A549 (cell line): ENCODE measurements at regions not wholly inside any gene's neighbourhood (a gene's known extent, or its start where the extent isn't known, plus 50 kb on each side); places are given as distances from the start of the nearest gene placed in this dataset.

Experiments
- ATAC-seq, 2 experiments: fragments of 200-7000 bp in 1 of 2; fragments of >200 bp in 1 of 2; cut with Nextera tagmentation in 1 of 2; cut with Tn5 transposase in 1 of 2; 3 replicates each; pipeline versions ENCODE4 v1.8.0 to v1.9.1; 2018 to 2020; ENCODE audit warnings: mild to moderate bottlenecking in 1 of 2, moderate library complexity in 1 of 2
- CTCF ChIA-PET: fragments of 300-600 bp; sonication (Branson Sonifier 250); formaldehyde crosslinking; extraction: SDS; loops from one replicate; lab custom pipeline; 2021; ENCODE audit warnings: antibody characterized with exemption, inconsistent platforms; lab: Yijun Ruan, JAX
- POLR2A ChIA-PET: fragments of 350-600 bp; formaldehyde crosslinking; extraction: SDS; loops from one replicate; lab custom pipeline; 2021; ENCODE audit warnings: antibody characterized with exemption, inconsistent platforms; lab: Yijun Ruan, JAX
- DNase-seq, 2 experiments: peaks; one replicate each; pipeline versions ENCODE4 v3.0.0 to v3.0.0-alpha.2; 2011 to 2016; ENCODE audit warnings: low read depth in 1 of 2, low spot score in 1 of 2
- FAIRE-seq: peaks from 2 replicates; lab custom pipeline; 2011; peaks lifted over from hg19 to GRCh38; lab: Jason Lieb, UNC
- H3K27ac ChIP-seq, 2 experiments: fragments of >200 bp; sonication (Bioruptor Twin); formaldehyde crosslinking; 3 replicates each; pipeline ENCODE4 v1.5.1; 2016 to 2017
- H3K4me1 ChIP-seq: fragments of >200 bp; sonication (Bioruptor Twin); formaldehyde crosslinking; 3 replicates; pipeline ENCODE4 v1.6.1; 2016
- H3K4me2 ChIP-seq: fragments of >200 bp; sonication (Bioruptor Twin); formaldehyde crosslinking; 3 replicates; pipeline ENCODE4 v1.6.1; 2016
- H3K4me3 ChIP-seq: fragments of >200 bp; sonication (Bioruptor Twin); formaldehyde crosslinking; 3 replicates; pipeline ENCODE4 v1.5.1; 2016
- H3K9me3 ChIP-seq: fragments of >200 bp; sonication (Bioruptor Twin); formaldehyde crosslinking; 3 replicates; pipeline ENCODE4 v1.6.1; 2016
- CEBPB ChIP-seq, 2 experiments: fragments of >200 bp in 1 of 2; sonication (Bioruptor Twin) in 1 of 2; formaldehyde crosslinking in 1 of 2; IDR thresholded peaks; 2 replicates each; pipeline ENCODE4 v1.6.1; 2012 to 2016
- CHD4 ChIP-seq: fragments of 200-600 bp; sonication (generic); IDR thresholded peaks from 2 replicates; pipeline ENCODE4 v1.6.1; 2016; ENCODE audit warnings: antibody characterized with exemption, mild to moderate bottlenecking, borderline replicate concordance
- EHMT2 ChIP-seq: fragments of 200-600 bp; sonication (generic); IDR thresholded peaks from 2 replicates; pipeline ENCODE4 v1.6.1; 2016; ENCODE audit warnings: antibody characterized with exemption, low read depth, mild to moderate bottlenecking, moderate library complexity
- EP300 ChIP-seq, 2 experiments: fragments of >200 bp; sonication (Bioruptor Twin); formaldehyde crosslinking; IDR thresholded peaks; 2 replicates in 1 of 2; 3 replicates in 1 of 2; pipeline ENCODE4 v1.6.1; 2016 to 2017
- FOXS1 ChIP-seq: fragments of 250-450 bp; sonication (Bioruptor Pico); IDR thresholded peaks from 2 replicates; pipeline ENCODE4 v1.5.0; 2020; ENCODE audit warnings: mild to moderate bottlenecking, moderate library complexity
- GATA3 ChIP-seq: IDR thresholded peaks from 2 replicates; pipeline ENCODE4 v1.6.1; 2012; ENCODE audit warnings: borderline replicate concordance
- HEYL ChIP-seq: fragments of 250-450 bp; sonication (Bioruptor Pico); IDR thresholded peaks from 2 replicates; pipeline ENCODE4 v1.8.0; 2021; ENCODE audit warnings: mild to moderate bottlenecking, moderate library complexity
- JUN ChIP-seq, 2 experiments: fragments of >200 bp; sonication (Bioruptor Twin); formaldehyde crosslinking; IDR thresholded peaks; 2 replicates in 1 of 2; 3 replicates in 1 of 2; pipeline ENCODE4 v1.6.1; 2016 to 2017
- MAFK ChIP-seq: fragments of 450-650 bp; IDR thresholded peaks from 2 replicates; pipeline ENCODE4 v1.6.1; 2014; ENCODE audit not compliant: partially characterized antibody
- MYC ChIP-seq: IDR thresholded peaks from 2 replicates; pipeline ENCODE4 v1.6.1; 2012; ENCODE audit warnings: mild to moderate bottlenecking, inconsistent platforms, low read length, improper control_type of control experiment, borderline replicate concordance
- NFE2L2 ChIP-seq: fragments of 150-350 bp; conservative IDR thresholded peaks from 2 replicates; pipeline ENCODE4 v1.6.1; 2014; ENCODE audit warnings: low read length
- NR3C1 ChIP-seq: fragments of >200 bp; sonication (Bioruptor Twin); formaldehyde crosslinking; IDR thresholded peaks from 3 replicates; pipeline ENCODE4 v1.6.1; 2017
- PHF8 ChIP-seq: fragments of 200-600 bp; sonication (generic); IDR thresholded peaks from 2 replicates; pipeline ENCODE4 v1.6.1; 2016; ENCODE audit warnings: low read depth, mild to moderate bottlenecking, antibody characterized with exemption, moderate library complexity, borderline replicate concordance
- POLR2AphosphoS2 ChIP-seq: conservative IDR thresholded peaks from 2 replicates; pipeline ENCODE4 v1.6.1; 2012; ENCODE audit warnings: low read length, improper control_type of control experiment, inconsistent platforms
- RARB ChIP-seq: fragments of 250-450 bp; sonication (Bioruptor Pico); IDR thresholded peaks from 2 replicates; pipeline ENCODE4 v1.8.0; 2021; ENCODE audit warnings: mild to moderate bottlenecking, moderate library complexity
- RNF2 ChIP-seq: fragments of 200-600 bp; sonication (generic); IDR thresholded peaks from 2 replicates; pipeline ENCODE4 v1.6.1; 2016; ENCODE audit warnings: low read depth, mild to moderate bottlenecking, antibody characterized with exemption, moderate library complexity, borderline replicate concordance
- SMC3 ChIP-seq: fragments of >200 bp; sonication (Bioruptor Twin); formaldehyde crosslinking; IDR thresholded peaks from 3 replicates; pipeline ENCODE4 v1.6.1; 2018; ENCODE audit warnings: inconsistent platforms
- SREBF2 ChIP-seq: fragments of 450-650 bp; IDR thresholded peaks from 2 replicates; pipeline ENCODE4 v1.6.1; 2014; ENCODE audit warnings: mild to moderate bottlenecking, moderate library complexity
- ZNF302 ChIP-seq: fragments of 250-450 bp; sonication (Bioruptor Pico); IDR thresholded peaks from 2 replicates; pipeline ENCODE4 v1.9.0; 2021; ENCODE audit warnings: inconsistent platforms, mild to moderate bottlenecking, moderate library complexity
- ZSCAN20 ChIP-seq: fragments of 250-450 bp; sonication (Bioruptor Pico); IDR thresholded peaks from 2 replicates; pipeline ENCODE4 v1.8.0; 2022; ENCODE audit warnings: mild to moderate bottlenecking, moderate library complexity
- WGBS: methylation state at CpG from one replicate; pipeline ENCODE4 v1.1.6; 2017; ENCODE audit errors: missing lambda C conversion rate; 5-methylcytosine and 5-hydroxymethylcytosine counted together
- TF ChIP-seq, protein P1 (sequence below): fragments of 450-650 bp; IDR thresholded peaks from 2 replicates; pipeline ENCODE4 v1.6.1; 2014; ENCODE audit warnings: antibody characterized with exemption
- TF ChIP-seq, protein P2 (sequence below): fragments of >200 bp; sonication (Bioruptor Twin); formaldehyde crosslinking; IDR thresholded peaks from 3 replicates; pipeline ENCODE4 v1.5.1; 2016
- TF ChIP-seq, protein P3 (sequence below): fragments of 150-350 bp; IDR thresholded peaks from 2 replicates; pipeline ENCODE4 v1.6.1; 2014; ENCODE audit warnings: low read depth, mild to moderate bottlenecking, low read length
- TF ChIP-seq, protein P4 (sequence below): fragments of >200 bp; sonication (Bioruptor Twin); formaldehyde crosslinking; IDR thresholded peaks from 2 replicates; pipeline ENCODE4 v1.6.1; 2016

DNA sequence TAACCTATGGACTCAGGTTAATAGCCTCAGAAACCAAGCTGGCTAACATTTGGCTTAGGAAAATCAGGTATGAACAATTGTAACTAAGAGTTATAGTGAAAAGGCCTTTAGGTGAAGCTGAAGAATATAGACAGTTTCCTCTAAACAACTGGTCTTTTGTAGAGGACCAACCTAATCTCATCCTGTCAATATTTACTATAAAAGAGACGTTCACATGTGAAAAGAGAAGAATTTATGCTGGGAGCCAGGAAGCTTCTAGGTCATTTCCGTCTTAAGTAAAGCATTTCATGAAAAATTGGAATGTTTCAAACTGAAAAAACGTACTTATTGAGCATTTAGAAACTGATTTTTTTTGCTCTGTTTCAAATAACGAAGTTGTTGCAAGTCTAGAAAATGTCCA is 764.3 kb upstream of the GOLIM4 start:
- CTCF ChIA-PET: interaction anchor here (0.5 kb wide), 1 partner anchor 29 kb away, joined by 3 read pairs; no protein-coding TSS in a partner anchor

DNA sequence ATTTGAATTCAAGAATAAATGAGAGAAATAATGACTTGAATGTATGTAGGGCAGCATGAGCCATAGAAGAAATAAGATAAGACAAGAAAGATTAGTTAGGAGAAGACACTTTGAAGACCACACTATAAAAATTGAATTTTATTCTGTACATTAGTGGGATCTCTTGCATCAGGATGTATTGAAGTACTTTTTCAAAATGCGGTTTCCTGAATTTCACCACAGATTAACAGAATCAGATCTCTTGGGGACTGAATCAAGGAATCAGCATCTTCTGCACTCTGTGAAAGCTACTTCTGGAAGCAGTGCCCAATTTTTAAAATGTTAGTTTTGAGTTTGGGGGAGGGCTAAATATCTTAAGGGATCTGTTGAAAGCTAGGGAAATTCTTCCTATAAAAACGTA is 763.9 kb upstream of the GOLIM4 start:
- Histone ChIP-seq H3K4me1 (no peaks in the 10 kb centered on the region), H3K4me3 (no peak overlapping the region), H3K4me2 (no peak overlapping the region), H3K27ac (no peak overlapping the region), H3K9me3 (no peaks in the 10 kb centered on the region)
- WGBS: 51% methylated on average over 2 of the region's 2 CpGs
- FAIRE-seq (no peak), DNase-seq (no peak), ATAC-seq (no peak)
- TF ChIP-seq, protein P1, sequence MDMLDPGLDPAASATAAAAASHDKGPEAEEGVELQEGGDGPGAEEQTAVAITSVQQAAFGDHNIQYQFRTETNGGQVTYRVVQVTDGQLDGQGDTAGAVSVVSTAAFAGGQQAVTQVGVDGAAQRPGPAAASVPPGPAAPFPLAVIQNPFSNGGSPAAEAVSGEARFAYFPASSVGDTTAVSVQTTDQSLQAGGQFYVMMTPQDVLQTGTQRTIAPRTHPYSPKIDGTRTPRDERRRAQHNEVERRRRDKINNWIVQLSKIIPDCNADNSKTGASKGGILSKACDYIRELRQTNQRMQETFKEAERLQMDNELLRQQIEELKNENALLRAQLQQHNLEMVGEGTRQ: no peak
- TF ChIP-seq RARB: no peak
- no peak for TF ChIP-seq HEYL (CRISPR knock-in tag)
- TF ChIP-seq NFE2L2: no peak
- TF ChIP-seq, protein P2, sequence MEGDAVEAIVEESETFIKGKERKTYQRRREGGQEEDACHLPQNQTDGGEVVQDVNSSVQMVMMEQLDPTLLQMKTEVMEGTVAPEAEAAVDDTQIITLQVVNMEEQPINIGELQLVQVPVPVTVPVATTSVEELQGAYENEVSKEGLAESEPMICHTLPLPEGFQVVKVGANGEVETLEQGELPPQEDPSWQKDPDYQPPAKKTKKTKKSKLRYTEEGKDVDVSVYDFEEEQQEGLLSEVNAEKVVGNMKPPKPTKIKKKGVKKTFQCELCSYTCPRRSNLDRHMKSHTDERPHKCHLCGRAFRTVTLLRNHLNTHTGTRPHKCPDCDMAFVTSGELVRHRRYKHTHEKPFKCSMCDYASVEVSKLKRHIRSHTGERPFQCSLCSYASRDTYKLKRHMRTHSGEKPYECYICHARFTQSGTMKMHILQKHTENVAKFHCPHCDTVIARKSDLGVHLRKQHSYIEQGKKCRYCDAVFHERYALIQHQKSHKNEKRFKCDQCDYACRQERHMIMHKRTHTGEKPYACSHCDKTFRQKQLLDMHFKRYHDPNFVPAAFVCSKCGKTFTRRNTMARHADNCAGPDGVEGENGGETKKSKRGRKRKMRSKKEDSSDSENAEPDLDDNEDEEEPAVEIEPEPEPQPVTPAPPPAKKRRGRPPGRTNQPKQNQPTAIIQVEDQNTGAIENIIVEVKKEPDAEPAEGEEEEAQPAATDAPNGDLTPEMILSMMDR: no peak
- TF ChIP-seq ZSCAN20 (CRISPR knock-in tag): no peak
- no peak for TF ChIP-seq MAFK
- no peak for TF ChIP-seq NR3C1
- TF ChIP-seq PHF8: no peak
- no peak for TF ChIP-seq EP300 (IDR thresholded peaks at IDR 0.05)
- TF ChIP-seq ZNF302 (CRISPR knock-in tag): no peak
- TF ChIP-seq SREBF2: no peak
- TF ChIP-seq SMC3: no peak
- TF ChIP-seq, protein P3, sequence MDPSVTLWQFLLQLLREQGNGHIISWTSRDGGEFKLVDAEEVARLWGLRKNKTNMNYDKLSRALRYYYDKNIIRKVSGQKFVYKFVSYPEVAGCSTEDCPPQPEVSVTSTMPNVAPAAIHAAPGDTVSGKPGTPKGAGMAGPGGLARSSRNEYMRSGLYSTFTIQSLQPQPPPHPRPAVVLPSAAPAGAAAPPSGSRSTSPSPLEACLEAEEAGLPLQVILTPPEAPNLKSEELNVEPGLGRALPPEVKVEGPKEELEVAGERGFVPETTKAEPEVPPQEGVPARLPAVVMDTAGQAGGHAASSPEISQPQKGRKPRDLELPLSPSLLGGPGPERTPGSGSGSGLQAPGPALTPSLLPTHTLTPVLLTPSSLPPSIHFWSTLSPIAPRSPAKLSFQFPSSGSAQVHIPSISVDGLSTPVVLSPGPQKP: no peak
- no peak for TF ChIP-seq CEBPB (IDR thresholded peaks at IDR 0.05)
- CTCF ChIA-PET: no interaction called here
- POLR2A ChIA-PET: no interaction called here

More for the DNA sequence above, 764.3 kb upstream of the GOLIM4 start:
- Histone ChIP-seq H3K4me3 (no peak overlapping the region), H3K4me1 (no peaks in the 10 kb centered on the region), H3K9me3 (no peaks in the 10 kb centered on the region), H3K27ac (no peak overlapping the region), H3K4me2 (no peak overlapping the region)
- FAIRE-seq (no peak), ATAC-seq (no peak), DNase-seq (no peak)
- WGBS: 17% methylated on average over 4 of the region's 4 CpGs
- POLR2A ChIA-PET: no interaction called here
- TF ChIP-seq, protein P4, sequence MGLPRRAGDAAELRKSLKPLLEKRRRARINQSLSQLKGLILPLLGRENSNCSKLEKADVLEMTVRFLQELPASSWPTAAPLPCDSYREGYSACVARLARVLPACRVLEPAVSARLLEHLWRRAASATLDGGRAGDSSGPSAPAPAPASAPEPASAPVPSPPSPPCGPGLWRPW: no peak
- TF ChIP-seq ZNF302 (CRISPR knock-in tag) (no peak), CEBPB (IDR thresholded peaks at IDR 0.05) (no peak), JUN (IDR thresholded peaks at IDR 0.05) (no peak), MYC (no peak), GATA3 (no peak), RNF2 (no peak), EHMT2 (no peak), CHD4 (no peak), POLR2AphosphoS2 (no peak), SREBF2 (no peak), FOXS1 (CRISPR knock-in tag) (no peak)
- TF ChIP-seq, protein P3: no peak
